Ramos (cell line): ENCODE measurements at regions not wholly inside any gene's neighbourhood (a gene's known extent, or its start where the extent isn't known, plus 50 kb on each side); places are given as distances from the start of the nearest gene placed in this dataset.
"Not testable (repeated sequence)": the region's sequence is repeated elsewhere in the genome, so short reads cannot be mapped to it uniquely, and the experiment has no call there.

Source experiments
- in situ Hi-C: fragments of 300-500 bp; cut with MboI; formaldehyde crosslinking; loops from one replicate; pipeline ENCODE4 v1.14.3; 2022; ENCODE audit warnings: low sequenced_read_pairs; ENCODE audit not compliant: unreplicated experiment

DNA sequence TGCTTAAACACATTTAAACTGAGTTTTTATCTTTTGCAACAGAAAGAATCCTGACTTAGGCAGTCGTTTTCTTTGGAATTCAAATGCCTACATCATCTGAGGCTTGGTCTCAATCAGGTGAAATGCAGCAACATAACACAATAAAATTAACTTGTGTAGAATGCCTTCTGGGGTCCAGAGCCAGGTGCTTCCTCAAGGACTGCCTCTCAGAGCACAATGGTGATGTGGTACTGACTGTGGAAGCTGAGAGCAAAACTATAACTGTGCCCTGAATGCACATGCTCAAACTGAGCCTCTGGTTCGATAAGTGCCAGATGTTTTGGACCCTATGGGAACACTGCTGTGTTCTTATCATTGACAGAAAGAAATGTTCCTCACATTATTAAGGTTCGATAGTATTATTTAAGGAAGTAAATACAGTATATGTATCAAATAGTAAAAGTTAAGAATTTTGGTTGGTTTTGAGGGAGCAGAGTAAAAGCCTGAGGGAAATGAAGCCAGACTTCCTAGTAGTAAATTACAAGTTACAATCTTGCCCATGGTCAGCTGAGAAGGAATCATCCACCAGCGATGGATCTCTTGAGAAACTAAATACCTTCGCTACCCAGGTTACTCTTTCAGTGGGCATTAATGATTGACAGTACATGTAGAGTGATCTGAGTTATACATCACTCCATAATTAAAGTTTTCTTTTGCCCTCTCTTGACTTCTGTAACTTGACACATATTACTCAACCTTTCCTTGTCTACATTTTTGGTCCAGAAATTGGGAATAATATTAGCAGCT lies 122.9 kb upstream of the ATP2B1 start:
- in situ Hi-C loops, result no loop called here

DNA sequence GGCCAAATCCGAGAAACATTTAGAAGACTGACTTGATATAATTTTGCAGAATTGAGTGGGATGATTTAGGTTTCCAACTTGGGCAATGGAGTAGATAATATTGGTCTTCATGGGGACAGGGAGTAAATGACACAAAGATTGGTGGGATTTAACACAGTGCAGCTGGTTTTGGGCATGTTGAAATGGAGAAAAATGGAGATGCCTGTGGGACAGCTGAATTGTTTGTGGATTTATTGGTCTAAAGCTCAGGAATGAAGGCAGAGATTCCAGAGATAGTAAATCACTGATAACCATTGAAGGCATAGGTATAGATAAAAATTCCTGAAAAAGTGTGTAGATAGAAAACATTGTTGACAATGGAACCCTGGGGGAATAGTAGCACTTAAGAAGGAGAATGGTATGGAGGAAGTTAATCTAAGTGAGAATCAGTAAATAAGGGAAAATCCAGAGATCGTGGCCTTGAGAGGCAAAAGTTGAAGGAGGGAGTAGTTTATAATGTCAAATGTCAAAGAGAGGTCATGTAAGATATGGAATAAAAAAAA lies 120.9 kb upstream of the ATP2B1 start:
- in situ Hi-C loops, result no loop called here

DNA sequence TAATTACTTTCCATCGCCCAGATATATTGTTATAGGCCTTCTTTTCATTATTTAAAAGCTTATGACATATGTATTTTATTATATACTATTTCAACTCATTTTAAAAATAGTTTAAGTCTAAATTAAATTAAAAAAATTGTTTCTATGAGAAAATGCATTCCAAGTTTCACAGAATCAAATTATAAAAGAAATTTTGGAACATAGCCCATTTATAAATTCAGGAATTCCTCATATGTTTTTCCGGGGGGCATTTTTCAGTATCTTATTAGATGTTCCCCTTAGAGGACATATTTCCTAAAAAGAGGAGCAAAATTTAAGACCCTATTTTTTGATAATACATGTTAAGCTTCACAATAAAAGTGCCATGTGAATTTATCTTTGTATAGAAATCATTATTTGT lies 119.9 kb upstream of the ATP2B1 start:
- in situ Hi-C loops, result no loop called here

DNA sequence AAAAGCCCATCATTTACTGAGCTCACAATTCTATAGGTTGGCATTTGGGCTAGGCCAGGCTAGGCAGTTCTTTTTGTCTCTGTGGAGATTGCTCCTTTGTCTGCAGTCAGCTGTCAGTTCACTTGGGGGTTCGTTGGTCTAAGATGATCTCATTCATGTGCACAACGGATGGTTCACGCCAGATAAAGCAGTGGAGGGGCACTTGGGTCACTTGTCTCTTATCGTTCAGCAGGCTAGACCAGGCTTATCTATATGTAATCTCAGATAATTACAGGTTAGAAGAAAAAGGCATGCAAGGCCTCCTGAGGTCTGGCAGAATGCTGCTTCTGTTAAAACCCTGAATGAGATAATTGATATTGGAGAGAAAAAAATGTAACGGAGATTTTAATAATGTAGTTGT lies 119.0 kb upstream of the ATP2B1 start:
- in situ Hi-C loops, result no loop called here

DNA sequence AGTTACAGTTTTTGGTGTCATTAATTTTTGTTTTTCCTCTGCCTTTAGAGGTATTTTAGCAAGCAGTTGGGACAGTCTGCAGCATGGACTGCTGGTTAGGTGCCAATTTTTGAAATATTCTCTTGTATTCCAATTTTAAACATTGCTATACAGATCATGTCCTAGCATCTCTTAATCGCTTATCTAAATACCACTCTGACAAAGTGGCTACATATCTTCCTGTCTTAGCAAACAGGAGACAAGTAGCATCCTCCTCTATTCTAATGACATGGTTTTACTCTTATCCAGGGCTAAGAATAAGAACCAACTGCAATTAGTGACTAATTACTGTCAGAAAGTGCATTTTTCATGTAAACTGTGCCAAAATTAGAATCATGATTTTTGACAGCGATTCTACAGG lies 117.8 kb upstream of the ATP2B1 start:
- in situ Hi-C loops, result no loop called here

DNA sequence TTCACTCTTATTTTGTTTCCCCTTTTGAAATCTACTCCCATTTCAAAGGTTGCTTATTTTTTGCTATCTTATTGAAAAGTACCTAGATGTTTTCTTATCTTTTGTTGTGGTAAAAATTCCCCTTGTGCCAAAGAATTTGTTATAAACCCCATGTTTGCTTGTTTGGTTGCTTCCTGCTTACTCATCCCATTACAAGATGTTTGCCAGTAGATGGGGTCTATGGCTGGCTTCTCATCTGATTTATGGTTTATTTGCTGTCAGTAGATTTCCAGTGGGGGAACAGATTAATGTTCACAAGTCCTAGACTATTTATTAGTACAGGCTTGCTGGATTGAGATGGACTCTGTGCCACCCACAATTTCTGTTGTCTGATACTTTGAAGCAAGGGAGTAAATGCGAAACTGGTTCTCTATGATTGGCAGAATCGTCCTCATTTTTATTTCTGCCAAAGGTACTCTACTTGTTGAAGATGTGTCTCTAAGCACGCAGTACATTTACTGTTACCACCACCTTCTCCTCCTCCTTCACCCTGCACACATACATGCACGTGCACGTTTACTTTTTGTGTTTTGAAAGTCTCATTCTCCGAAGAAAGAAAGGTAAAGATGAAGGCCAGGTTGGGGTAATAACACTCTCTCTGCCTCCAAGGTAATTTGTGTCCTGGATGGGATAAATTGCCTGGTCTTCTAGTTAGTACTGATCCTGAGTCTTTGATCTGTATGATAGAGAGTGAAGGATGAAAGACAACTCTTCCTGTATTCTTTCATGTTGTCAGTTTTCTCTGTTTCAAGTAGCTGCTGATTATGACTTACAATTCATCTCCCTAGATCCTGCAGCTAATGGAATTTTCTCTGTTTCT lies 117.2 kb upstream of the ATP2B1 start:
- in situ Hi-C loops, result no loop called here

DNA sequence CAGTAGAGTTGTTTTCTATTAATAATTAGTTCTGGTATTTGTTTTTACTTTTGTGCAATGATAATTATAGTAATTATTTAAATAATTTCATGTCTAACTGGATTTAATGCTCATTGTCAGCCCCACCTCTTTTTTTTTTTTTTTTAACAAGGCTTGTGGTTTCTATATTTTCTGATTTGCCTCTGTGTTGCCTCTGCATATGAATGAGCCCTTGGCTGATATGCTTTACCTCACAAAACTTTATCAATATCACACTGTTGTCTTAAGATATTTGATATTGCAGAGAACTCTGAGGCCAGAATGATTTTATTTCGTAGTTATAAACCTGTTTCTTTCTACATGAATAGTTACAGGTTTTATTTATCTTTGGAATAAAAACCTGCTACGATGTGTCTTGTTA lies 116.2 kb upstream of the ATP2B1 start:
- in situ Hi-C loops, result no loop called here

DNA sequence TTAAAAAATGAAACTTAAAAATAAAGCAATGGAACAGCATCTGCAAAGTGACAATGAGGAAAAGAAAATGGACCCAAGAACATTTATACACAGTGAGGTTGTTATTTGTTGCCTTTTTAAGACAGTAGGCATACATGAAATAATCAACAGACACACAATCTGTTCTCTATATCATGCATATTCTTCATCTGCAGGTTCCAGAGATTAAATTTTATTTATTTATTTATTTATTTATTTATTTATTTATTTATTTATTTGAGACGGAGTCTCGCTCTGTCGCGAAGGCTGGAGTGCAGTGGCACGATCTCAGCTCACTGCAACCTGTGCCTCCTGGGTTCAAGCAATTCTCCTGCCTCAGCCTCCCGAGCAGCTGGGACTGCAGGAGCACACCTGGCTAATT lies 114.4 kb upstream of the ATP2B1 start:
- in situ Hi-C loops, result not testable (repeated sequence)

DNA sequence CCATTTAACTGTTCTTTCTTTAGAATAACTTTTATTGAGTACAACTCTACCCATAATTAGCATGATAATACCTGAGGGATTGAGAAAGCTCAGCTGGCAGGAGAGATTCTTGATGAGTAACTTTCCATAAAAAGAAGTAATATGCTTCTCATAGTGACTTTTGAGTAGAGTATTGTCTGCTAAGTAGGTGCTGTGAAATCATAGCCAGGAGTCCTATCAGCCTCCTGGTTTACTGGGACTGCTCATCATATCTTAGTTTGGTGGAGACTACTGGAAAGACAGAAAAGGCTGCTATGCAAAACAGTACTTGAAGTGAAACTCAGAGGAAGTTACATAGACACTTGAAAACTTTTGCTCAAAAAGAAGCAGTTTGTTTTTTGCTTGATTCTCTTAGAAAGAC lies 113.3 kb upstream of the ATP2B1 start:
- in situ Hi-C loops, result no loop called here

DNA sequence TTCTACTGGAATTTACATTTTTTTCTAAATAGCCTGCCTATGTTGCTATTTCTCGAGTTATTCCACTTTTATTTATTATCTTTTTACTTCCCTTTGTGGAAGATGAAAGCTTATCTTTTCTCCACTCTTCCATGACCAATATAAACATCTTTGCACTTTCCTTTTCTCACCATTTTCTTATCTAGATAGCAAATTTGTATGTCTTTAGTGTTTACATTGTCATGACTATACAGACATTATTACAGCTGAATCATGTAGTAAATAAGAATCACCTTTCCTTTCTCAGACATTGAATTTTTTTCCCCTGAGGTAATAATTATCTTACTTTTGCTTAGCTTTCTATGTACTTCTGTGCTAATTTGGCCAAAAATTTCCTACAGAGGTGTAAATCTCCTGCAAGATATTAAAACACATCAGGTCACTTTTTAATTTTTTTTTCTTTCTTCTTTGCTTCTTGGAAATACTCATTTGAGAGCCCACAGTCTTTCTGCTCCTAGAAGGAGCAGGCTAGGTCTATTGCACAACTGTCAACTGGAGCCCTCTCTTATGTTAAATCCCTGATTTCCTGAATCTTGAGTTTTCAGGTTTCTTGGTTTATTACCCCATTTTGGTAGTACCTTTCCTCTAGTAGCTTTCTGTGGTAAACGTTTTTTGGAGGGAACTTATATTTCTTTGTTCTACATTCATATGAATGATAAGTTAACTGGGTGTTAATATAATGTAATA lies 109.0 kb upstream of the ATP2B1 start:
- in situ Hi-C loops, result no loop called here

DNA sequence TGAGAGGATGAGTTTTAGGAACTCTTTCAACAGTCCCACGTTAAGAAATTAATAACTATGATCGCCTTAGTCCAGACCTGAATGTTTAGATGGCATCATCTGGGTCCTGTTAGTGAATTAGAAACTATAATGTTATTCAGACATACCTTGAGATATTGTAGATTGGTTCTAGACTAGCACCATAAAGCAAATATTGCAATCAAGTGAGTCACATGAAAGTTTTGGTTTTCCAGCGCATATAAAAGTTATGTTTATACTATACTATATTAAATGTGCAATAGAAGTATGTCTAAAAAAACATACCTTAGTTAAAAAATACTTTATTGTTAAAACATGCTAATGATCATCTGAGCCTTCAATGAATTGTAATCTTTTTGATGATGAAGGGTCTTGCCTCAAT lies 106.6 kb upstream of the ATP2B1 start:
- in situ Hi-C loops, result no loop called here

DNA sequence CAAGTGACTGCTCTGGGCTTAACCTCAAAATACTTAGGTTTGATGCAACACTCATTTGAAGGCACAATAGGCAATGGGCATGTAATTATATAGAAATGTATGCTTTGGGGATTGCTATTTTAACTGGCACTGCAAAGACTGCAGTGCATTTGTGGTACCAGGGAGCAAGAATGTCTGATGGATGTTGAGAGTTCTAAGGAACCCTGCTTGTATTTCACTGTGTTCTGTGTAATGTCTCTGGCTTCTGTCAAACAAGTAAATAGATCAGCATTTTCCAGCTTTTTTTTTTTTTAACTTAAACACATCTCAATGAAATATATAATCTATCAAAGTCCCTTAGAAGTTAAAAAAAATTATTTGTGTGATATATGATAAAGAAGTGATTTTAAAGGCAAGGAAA lies 94.8 kb upstream of the ATP2B1 start:
- in situ Hi-C loops, result no loop called here

DNA sequence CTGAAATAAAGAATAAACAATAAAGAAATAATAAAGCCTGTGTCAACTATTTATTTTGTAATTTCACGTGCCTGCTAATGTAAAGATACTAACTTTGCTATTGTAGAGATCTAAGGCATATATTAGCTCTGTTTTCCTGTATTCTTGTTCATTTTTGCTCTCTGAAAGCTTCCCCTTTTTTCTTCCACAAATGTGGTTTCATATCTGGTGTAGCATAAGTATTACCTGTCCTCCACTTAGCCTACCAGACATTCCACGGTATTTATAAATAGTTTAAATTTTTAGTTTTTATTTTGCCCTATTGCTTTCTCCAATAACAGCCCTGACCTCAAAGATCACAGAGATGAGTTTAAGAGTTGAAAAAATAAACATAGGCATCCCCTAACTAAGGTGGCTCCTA lies 92.6 kb upstream of the ATP2B1 start:
- in situ Hi-C loops, result no loop called here

DNA sequence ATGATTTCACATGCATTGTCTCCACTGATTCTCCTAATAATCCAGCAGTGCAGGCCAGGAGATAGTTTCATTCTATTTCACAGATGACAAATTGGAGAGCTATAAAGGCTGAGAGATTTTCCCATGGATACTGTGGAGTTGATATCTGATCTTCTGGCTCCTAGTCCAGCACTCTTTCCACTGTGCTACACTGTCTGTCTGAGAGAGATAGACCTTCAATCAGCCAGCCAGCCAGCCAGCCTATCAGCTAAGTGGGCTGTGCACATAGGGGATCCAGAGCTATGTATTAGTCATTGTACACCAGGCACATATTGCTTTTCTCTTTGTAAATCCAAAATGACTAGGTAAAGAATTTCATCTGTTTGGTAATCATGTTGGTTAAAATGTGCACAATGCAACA lies 91.8 kb upstream of the ATP2B1 start:
- in situ Hi-C loops, result no loop called here

DNA sequence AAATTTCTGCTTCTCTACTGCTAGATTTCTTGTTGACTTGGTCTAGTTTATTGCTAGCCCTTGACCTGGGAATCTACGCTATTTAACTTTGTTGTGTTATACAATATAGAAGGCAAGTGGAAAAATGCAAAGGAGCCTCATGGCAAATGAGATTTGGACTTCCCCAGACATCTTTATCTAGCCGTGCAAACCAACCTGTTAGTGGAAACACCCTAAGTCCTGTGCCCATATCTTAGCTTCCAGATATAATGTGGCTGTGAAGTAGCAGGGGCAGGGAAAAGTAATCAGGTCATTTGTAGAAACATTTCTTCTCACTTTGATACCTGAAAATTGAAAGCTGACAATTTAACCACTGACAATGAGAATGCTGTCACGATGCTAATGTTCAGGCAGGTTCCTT lies 90.7 kb upstream of the ATP2B1 start:
- in situ Hi-C loops, result no loop called here

DNA sequence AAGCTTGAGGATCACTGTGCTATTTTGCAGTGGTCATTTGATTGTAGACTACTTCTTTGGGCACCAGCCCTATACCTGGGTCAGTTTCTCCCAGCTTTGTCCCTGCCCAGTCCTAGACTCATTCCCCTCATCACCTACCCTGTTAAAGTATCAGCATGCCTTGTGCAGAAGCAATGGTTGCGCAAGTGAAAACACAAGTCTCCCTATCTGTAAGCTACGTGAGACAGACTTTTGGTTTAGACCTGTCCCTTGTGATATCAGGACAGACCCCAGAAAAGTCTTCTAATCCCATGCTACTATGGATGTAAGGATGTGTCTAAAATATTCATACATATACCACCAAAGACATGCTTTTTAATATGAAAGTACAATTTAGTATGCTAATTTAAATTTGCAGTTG lies 88.8 kb upstream of the ATP2B1 start:
- in situ Hi-C loops, result no loop called here

DNA sequence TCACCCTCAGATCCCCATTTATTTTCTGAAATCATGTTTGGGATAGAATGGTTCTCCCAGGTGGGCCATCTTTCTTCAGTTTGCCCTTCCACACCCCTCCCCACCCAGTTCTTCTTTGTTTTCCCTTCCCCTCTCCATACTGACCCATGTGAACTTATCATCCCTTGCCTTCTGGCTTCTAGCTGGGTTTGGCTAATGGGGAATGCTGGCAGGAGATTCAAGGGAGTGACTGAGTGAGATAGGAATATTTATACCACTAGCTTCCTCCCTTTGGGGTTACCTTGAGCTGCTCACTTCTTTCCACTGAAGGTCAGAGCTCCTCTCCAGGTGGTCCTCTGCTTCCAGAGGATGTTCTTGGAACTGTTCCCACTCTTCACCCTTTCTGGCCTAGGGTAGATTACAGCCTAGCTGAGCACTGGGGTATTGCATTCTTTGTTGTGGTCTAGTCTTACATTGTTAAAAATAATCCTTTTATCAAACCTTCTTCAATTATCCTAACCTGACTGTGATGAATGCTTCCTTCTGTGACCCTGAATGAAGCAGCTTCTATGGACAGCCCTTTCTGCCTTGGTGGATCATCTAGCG lies 88.3 kb upstream of the ATP2B1 start:
- in situ Hi-C loops, result no loop called here

DNA sequence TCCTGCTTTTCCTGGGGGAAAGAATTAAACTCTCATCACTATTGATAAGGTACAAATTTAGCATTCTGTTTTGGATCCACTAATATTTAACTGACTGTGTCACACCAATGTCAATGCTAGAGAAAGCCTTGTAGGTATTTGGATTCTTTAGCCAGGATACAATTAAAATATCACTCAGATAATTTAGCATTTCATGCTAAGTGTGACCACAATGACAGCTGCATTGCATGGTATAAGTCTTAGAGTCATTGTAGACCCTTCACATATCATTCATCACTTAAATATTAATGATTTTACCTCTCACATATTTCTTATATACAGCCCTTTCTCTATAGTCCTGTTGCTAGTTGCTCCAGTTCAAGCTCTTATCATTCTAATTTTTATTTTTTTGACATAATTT lies 85.3 kb upstream of the ATP2B1 start:
- in situ Hi-C loops, result no loop called here

DNA sequence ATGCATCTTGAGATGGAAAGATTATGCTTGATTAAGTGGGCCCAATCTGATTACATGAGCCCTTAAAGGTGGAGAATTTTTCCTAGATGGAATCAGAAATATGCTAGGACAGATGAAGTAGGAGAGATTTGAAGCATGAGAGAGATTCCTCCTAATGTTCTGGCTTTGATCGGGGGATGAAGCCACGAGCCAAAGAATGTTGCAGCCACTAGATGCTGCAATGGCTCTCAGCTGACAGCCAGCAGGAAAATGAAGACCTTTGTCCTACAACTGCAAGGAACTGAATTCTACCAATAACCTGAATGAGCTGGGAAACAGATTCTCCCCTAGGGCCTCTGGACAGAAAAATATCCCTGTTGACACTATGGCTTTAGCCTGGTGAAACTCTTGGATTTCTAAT lies 82.6 kb upstream of the ATP2B1 start:
- in situ Hi-C loops, result no loop called here

DNA sequence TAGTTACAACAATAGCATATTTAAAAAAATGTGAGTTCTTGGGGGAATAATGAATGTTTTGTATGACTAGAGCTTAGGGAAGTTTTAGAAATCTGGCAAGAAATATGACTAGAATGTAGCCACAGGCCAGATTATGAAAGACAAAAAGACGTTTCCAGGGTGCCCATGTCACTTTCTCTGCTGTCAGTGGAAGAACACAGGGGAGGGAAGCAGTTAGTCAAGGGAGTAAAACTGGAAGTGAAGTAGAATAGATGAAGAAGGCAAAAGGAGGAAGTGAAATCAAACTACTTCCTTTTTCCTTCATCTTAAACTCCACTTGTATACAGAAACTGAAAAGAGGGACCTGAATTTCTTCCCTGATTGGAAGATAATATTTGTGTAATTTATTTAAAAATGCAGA lies 81.2 kb upstream of the ATP2B1 start:
- in situ Hi-C loops, result no loop called here
